ENCODE measurements at regions not wholly inside any gene's neighbourhood (a gene's known extent, or its start where the extent isn't known, plus 50 kb on each side); places are given as distances from the start of the nearest gene placed in this dataset.

DNA sequence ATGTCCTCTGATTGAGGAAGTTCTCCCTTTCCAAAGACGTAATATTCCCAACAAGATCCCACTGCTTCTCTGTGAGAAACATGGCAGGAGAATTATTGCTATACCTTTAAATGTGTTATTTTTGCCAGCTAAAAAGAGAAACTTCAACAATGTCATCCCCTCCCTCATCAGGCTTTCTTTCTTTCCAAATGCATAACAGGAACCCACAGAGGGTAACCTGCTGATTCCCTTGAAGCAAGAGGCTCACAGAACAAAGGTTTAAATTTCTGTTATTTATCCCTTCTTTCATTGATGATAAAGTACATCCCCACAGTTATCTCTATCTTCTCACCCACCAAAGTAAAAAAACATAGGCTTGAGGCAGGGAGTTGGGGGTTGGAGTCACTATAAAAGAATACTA is 102.1 kb downstream of the SLC30A10 start:
- no peak for DNase-seq
- H2AFZ ChIP-seq (ENCODE audit: low read depth) = no peak overlapping the region
- H3K27me3 ChIP-seq (ENCODE audit: insufficient read depth) = no peaks in the 10 kb centered on the region
- no peaks in the 10 kb centered on the region for H4K20me1 ChIP-seq (ENCODE audit: insufficient read depth)
- no peaks in the 10 kb centered on the region for H3F3A ChIP-seq (replicated peaks; ENCODE audit: insufficient read depth)
- no peaks in the 10 kb centered on the region for H3K9me3 ChIP-seq
- peaks cover 0 to 4% of the 10 kb centered on the region in 2 experiments; a peak in 1 of 4 replicates for H3K4me1 ChIP-seq (ENCODE audit: control insufficient read depth in 1 of 2, insufficient read depth in 2 of 2, low read depth in 1 of 2, low read length in 1 of 2)
- TF ChIP-seq JUND (IDR thresholded peaks at IDR 0.05) (no peak), YY1 (IDR thresholded peaks at IDR 0.05; ENCODE audit: low read depth) (no peak), FOXJ3 (CRISPR knock-in tag; IDR thresholded peaks at IDR 0.05) (no peak), EZH2phosphoT487 (IDR thresholded peaks at IDR 0.05; ENCODE audit: borderline replicate concordance, low read depth) (no peak), NRF1 (IDR thresholded peaks at IDR 0.05; ENCODE audit: low read depth, low read length) (no peak), FOSL2 (IDR thresholded peaks at IDR 0.05; ENCODE audit: borderline replicate concordance, low read depth) (no peak), GATA2 (CRISPR knock-in tag; IDR thresholded peaks at IDR 0.05) (no peak), TAF1 (IDR thresholded peaks at IDR 0.05; ENCODE audit: borderline replicate concordance, low read depth, low read length) (no peak), SMC3 (IDR thresholded peaks at IDR 0.05; ENCODE audit: low read depth, low read length) (no peak), MEF2A (IDR thresholded peaks at IDR 0.05; ENCODE audit: borderline replicate concordance, low read depth) (no peak), RCOR1 (IDR thresholded peaks at IDR 0.05; ENCODE audit: low read length) (no peak), EP300 (IDR thresholded peaks at IDR 0.05; ENCODE audit: borderline replicate concordance in 1 of 2, low read depth in 1 of 2, low read length in 1 of 2) (no peak)
- TF ChIP-seq, protein P1, sequence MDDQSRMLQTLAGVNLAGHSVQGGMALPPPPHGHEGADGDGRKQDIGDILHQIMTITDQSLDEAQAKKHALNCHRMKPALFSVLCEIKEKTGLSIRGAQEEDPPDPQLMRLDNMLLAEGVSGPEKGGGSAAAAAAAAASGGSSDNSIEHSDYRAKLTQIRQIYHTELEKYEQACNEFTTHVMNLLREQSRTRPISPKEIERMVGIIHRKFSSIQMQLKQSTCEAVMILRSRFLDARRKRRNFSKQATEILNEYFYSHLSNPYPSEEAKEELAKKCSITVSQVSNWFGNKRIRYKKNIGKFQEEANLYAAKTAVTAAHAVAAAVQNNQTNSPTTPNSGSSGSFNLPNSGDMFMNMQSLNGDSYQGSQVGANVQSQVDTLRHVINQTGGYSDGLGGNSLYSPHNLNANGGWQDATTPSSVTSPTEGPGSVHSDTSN (IDR thresholded peaks at IDR 0.05) = no peak
- TF ChIP-seq, protein P2, sequence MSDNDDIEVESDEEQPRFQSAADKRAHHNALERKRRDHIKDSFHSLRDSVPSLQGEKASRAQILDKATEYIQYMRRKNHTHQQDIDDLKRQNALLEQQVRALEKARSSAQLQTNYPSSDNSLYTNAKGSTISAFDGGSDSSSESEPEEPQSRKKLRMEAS (IDR thresholded peaks at IDR 0.05; ENCODE audit: low read depth) = no peak
- TF ChIP-seq, protein P3, sequence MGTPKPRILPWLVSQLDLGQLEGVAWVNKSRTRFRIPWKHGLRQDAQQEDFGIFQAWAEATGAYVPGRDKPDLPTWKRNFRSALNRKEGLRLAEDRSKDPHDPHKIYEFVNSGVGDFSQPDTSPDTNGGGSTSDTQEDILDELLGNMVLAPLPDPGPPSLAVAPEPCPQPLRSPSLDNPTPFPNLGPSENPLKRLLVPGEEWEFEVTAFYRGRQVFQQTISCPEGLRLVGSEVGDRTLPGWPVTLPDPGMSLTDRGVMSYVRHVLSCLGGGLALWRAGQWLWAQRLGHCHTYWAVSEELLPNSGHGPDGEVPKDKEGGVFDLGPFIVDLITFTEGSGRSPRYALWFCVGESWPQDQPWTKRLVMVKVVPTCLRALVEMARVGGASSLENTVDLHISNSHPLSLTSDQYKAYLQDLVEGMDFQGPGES (IDR thresholded peaks at IDR 0.05; ENCODE audit: low read depth, low read length) = no peak
- ChIA-PET CTCF (interaction anchor here (1.4 to 3.9 kb wide), 2 partner anchors 9 to 14 kb away, joined by 3 to 15 read pairs; no protein-coding TSS in a partner anchor), POLR2A (no interaction called here)
- no peaks in the 10 kb centered on the region for H3K79me2 ChIP-seq (ENCODE audit: insufficient read depth)
- H3K27ac ChIP-seq (ENCODE audit: low read depth in 2 of 2, low read length in 1 of 2) = no peak overlapping the region
- no peaks in the 10 kb centered on the region for H3K9me2 ChIP-seq
- no peaks in the 10 kb centered on the region for H3K36me3 ChIP-seq (replicated peaks in 1 of 2; ENCODE audit: control insufficient read depth in 1 of 2, insufficient read depth in 2 of 2, low read length in 1 of 2)
- no peak overlapping the region for H3K9ac ChIP-seq
- H3K4me3 ChIP-seq (ENCODE audit: low read depth in 2 of 2, low read length in 1 of 2) = no peak overlapping the region
- H3K4me2 ChIP-seq = no peak overlapping the region
- WGBS (ENCODE audit: low lambda C conversion rate) = 91% methylated on average over 1 of the region's 1 CpG

DNA sequence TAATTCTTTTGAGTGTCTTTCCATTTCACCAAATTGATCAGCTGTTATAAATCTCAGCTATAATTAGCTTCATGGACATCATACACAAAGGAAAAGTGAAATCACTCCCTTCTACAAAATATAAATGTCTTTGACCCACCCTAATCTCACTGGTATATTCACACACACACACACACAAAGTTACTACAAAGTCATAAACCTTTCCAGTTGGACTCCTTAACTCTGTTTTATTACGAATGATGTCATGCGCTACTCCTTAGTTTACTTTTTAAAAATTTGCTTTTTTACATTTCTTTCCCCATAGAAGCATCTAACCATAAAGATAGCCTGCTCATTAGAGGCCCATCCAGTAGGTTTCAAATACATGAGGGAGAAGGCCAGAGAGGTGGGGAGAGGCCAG is 103.0 kb downstream of the SLC30A10 start:
- no peaks in the 10 kb centered on the region for H3K36me3 ChIP-seq (replicated peaks in 1 of 2; ENCODE audit: control insufficient read depth in 1 of 2, insufficient read depth in 2 of 2, low read length in 1 of 2)
- CTCF ChIA-PET = interaction anchor here (1.4 to 3.9 kb wide), 2 partner anchors 10 to 13 kb away, joined by 3 to 15 read pairs; no protein-coding TSS in a partner anchor
- H3K27me3 ChIP-seq (ENCODE audit: insufficient read depth) = no peaks in the 10 kb centered on the region
- no peak overlapping the region for H2AFZ ChIP-seq (ENCODE audit: low read depth)
- no peak overlapping the region for H3K27ac ChIP-seq (ENCODE audit: low read depth in 2 of 2, low read length in 1 of 2)
- no peak overlapping the region for H3K4me3 ChIP-seq (ENCODE audit: low read depth in 2 of 2, low read length in 1 of 2)
- no peak for DNase-seq
- no peak for TF ChIP-seq TAF1 (IDR thresholded peaks at IDR 0.05; ENCODE audit: borderline replicate concordance, low read depth, low read length)
- TF ChIP-seq NFIC (IDR thresholded peaks at IDR 0.05; ENCODE audit: borderline replicate concordance) = no peak
- TF ChIP-seq FOXM1 (IDR thresholded peaks at IDR 0.05; ENCODE audit: low read depth) = no peak
- TF ChIP-seq SMC3 (IDR thresholded peaks at IDR 0.05; ENCODE audit: low read depth, low read length) = no peak
- no peak for TF ChIP-seq MXI1 (IDR thresholded peaks at IDR 0.05; ENCODE audit: low read depth, low read length)
- TF ChIP-seq RFX5 (IDR thresholded peaks at IDR 0.05; ENCODE audit: low read length) = no peak
- TF ChIP-seq, protein P3 (IDR thresholded peaks at IDR 0.05; ENCODE audit: low read depth, low read length) = no peak
- TF ChIP-seq ELF1 (IDR thresholded peaks at IDR 0.05) = no peak
- TF ChIP-seq, protein P4, sequence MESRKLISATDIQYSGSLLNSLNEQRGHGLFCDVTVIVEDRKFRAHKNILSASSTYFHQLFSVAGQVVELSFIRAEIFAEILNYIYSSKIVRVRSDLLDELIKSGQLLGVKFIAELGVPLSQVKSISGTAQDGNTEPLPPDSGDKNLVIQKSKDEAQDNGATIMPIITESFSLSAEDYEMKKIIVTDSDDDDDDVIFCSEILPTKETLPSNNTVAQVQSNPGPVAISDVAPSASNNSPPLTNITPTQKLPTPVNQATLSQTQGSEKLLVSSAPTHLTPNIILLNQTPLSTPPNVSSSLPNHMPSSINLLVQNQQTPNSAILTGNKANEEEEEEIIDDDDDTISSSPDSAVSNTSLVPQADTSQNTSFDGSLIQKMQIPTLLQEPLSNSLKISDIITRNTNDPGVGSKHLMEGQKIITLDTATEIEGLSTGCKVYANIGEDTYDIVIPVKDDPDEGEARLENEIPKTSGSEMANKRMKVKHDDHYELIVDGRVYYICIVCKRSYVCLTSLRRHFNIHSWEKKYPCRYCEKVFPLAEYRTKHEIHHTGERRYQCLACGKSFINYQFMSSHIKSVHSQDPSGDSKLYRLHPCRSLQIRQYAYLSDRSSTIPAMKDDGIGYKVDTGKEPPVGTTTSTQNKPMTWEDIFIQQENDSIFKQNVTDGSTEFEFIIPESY (IDR thresholded peaks at IDR 0.05; ENCODE audit: borderline replicate concordance, low read depth) = no peak
- H3F3A ChIP-seq (replicated peaks; ENCODE audit: insufficient read depth) = no peaks in the 10 kb centered on the region
- POLR2A ChIA-PET = no interaction called here
- H3K9ac ChIP-seq = no peak overlapping the region
- no peak overlapping the region for H3K4me2 ChIP-seq
- 94% methylated on average over 2 of the region's 2 CpGs for WGBS (ENCODE audit: low lambda C conversion rate)
- peaks cover 0 to 4% of the 10 kb centered on the region in 2 experiments; a peak in 1 of 4 replicates for H3K4me1 ChIP-seq (ENCODE audit: control insufficient read depth in 1 of 2, insufficient read depth in 2 of 2, low read depth in 1 of 2, low read length in 1 of 2)
- H3K79me2 ChIP-seq (ENCODE audit: insufficient read depth) = no peaks in the 10 kb centered on the region
- no peaks in the 10 kb centered on the region for H4K20me1 ChIP-seq (ENCODE audit: insufficient read depth)
- no peaks in the 10 kb centered on the region for H3K9me3 ChIP-seq
- H3K9me2 ChIP-seq = no peaks in the 10 kb centered on the region

Data from SK-N-SH (cell line).